Effector memory CD4-positive, alpha-beta T cell (primary cell): ENCODE measurements at regions not wholly inside any gene's neighbourhood (a gene's known extent, or its start where the extent isn't known, plus 50 kb on each side); places are given as distances from the start of the nearest gene placed in this dataset.

Experiments used
- DNase-seq, 3 donors: peaks; one replicate each; pipeline ENCODE4 v3.0.0-alpha.2; 2020
- H3K27ac ChIP-seq: 2 replicates; pipeline ENCODE4 v1.7.0; 2013; ENCODE audit warnings: mild to moderate bottlenecking, low read length, moderate library complexity; ENCODE audit not compliant: insufficient read depth, poor library complexity, severe bottlenecking
- H3K27me3 ChIP-seq: replicated peaks from 2 replicates; pipeline ENCODE4 v1.7.0; 2013; ENCODE audit warnings: mild to moderate bottlenecking, low read length; ENCODE audit not compliant: insufficient read depth, control insufficient read depth, poor library complexity, severe bottlenecking
- H3K36me3 ChIP-seq: 2 replicates; pipeline ENCODE4 v1.7.0; 2013; ENCODE audit warnings: mild to moderate bottlenecking, low read length, moderate library complexity; ENCODE audit not compliant: control insufficient read depth, insufficient read depth
- H3K4me1 ChIP-seq: 2 replicates; pipeline ENCODE4 v1.7.0; 2013; ENCODE audit warnings: low read length, mild to moderate bottlenecking; ENCODE audit not compliant: control insufficient read depth, insufficient read depth, poor library complexity, severe bottlenecking
- H3K4me3 ChIP-seq: 2 replicates; pipeline ENCODE4 v1.7.0; 2013; ENCODE audit warnings: low read length, low read depth, mild to moderate bottlenecking; ENCODE audit not compliant: insufficient read depth, poor library complexity, severe bottlenecking
- H3K9me3 ChIP-seq: 2 replicates; pipeline ENCODE4 v1.7.0; 2013; ENCODE audit warnings: mild to moderate bottlenecking, low read length, moderate library complexity; ENCODE audit not compliant: control insufficient read depth

- DNase-seq: no peak
- H3K9me3 ChIP-seq: no peaks in the 10 kb centered on the region
- H3K4me3 ChIP-seq: no peak overlapping the region
These were observed 247.1 kb downstream of the RPS29 start for GRCh38 chr14:49339130-49339529.

DNA sequence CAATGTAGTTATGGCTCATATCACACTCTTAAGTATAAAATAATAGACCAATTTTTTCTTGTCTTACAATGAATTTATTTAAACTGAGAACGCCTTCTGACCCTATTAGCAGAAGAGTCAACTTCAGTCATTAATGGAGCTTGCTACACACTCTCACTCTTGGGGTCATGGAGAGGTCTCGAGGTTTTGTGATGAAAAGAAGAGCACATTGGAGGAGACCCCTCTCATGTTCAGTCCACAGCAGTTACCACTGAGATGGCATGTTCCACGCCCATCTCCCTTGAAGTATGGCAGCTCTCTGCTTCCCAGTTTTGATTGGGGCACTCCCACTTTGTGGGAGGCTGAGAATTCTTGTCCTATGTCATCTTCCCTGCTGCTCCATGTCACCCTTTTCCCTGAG is 266.4 kb downstream of the RPS29 start:
- Histone ChIP-seq H3K4me1 (no peaks in the 10 kb centered on the region), H3K36me3 (no peaks in the 10 kb centered on the region), H3K27ac (no peak overlapping the region), H3K4me3 (no peak overlapping the region), H3K9me3 (no peaks in the 10 kb centered on the region), H3K27me3 (no peaks in the 10 kb centered on the region)
- no peak for DNase-seq

More at GRCh38 chr14:49339130-49339529, 247.1 kb downstream of the RPS29 start:
- H3K27ac ChIP-seq: no peak overlapping the region
- H3K27me3 ChIP-seq: no peaks in the 10 kb centered on the region
- no peaks in the 10 kb centered on the region for H3K4me1 ChIP-seq
- no peaks in the 10 kb centered on the region for H3K36me3 ChIP-seq

DNA sequence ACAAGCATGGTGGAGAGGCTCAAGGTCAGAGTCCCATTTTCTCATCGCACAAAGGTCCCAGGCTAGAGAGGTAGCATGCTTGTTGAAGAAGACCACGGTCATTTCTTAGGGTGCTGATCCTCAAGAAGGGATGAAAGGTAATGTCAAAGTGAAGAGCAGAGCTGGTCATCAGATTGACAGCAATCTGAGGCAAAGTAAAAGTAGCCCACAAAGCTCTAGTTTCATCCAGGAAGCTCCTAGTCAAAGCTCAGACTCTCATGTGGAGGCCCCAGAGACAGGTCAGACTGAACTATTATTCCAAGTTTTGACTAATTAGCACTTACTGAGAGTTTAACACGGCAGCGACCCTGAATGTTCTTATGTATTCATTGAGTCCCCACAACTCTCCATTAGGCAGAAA is 270.6 kb downstream of the RPS29 start:
- DNase-seq: no peak
- Histone ChIP-seq H3K27ac (no peak overlapping the region), H3K27me3 (no peaks in the 10 kb centered on the region), H3K9me3 (no peaks in the 10 kb centered on the region), H3K36me3 (no peaks in the 10 kb centered on the region), H3K4me3 (no peak overlapping the region), H3K4me1 (no peaks in the 10 kb centered on the region)

GRCh38 chr14:49314737-49315136 is 271.4 kb downstream of the RPS29 start:
- Histone ChIP-seq H3K27ac (no peak overlapping the region), H3K27me3 (no peaks in the 10 kb centered on the region), H3K36me3 (no peaks in the 10 kb centered on the region), H3K9me3 (no peaks in the 10 kb centered on the region), H3K4me3 (no peak overlapping the region), H3K4me1 (no peaks in the 10 kb centered on the region)
- no peak for DNase-seq

DNA sequence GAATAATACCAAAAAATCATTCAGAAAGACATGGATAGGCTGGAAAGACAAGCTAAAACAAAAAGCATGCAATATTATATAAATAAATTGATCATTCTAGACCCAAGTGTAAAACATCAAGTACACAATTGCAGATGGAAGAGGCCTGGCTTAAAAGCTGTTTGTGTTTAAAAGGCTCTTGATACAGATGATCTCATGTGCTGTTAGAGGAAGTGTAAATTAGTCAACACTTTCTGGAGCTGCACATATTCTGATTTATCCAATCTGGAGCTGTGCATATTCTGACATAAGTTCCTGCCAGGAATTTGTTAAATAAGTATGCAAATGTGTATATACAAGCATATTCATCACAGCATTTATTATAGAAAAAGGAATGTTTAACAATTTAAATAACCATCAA is 273.1 kb downstream of the RPS29 start:
- Histone ChIP-seq H3K27me3 (no peaks in the 10 kb centered on the region), H3K36me3 (no peaks in the 10 kb centered on the region), H3K27ac (no peak overlapping the region), H3K4me3 (no peak overlapping the region), H3K9me3 (no peaks in the 10 kb centered on the region), H3K4me1 (no peaks in the 10 kb centered on the region)
- DNase-seq: no peak

- H3K36me3 ChIP-seq: no peaks in the 10 kb centered on the region
- H3K4me1 ChIP-seq: no peaks in the 10 kb centered on the region
- DNase-seq: no peak
- H3K4me3 ChIP-seq: no peak overlapping the region
- no peak overlapping the region for H3K27ac ChIP-seq
- H3K9me3 ChIP-seq: no peaks in the 10 kb centered on the region
- H3K27me3 ChIP-seq: no peaks in the 10 kb centered on the region
These were observed 275.9 kb downstream of the RPS29 start for GRCh38 chr14:49310298-49310697.

DNA sequence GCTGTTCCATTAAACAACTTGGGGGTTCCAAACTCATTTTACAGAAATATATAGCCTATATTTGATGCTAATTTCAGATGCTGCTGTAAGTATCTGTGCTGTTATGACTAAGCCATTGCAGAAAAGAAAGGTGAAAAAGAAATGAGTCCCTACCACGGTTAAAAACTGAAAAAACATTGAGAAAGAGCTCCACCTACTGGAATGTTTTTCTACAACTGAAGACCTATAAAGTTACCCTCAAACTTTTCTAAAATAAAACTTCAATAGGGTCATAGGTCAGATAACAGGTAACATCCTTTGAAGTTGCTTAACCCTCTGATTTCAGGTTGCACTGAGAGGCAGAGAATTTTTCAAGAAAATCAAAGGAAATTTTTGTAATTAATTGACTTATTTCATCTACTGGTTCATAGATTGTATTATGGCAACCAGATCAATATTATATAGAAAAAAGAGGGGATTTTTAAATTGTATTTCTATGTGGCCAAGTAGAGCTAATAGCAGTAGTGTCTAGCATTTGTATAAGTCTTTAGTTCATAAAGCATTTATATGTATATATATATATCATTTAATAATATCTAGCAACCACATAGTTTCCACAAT is 279.9 kb downstream of the RPS29 start:
- H3K4me3 ChIP-seq: no peak overlapping the region
- H3K9me3 ChIP-seq: no peaks in the 10 kb centered on the region
- no peaks in the 10 kb centered on the region for H3K36me3 ChIP-seq
- no peaks in the 10 kb centered on the region for H3K27me3 ChIP-seq
- H3K27ac ChIP-seq: no peak overlapping the region
- no peaks in the 10 kb centered on the region for H3K4me1 ChIP-seq
- no peak for DNase-seq

DNA sequence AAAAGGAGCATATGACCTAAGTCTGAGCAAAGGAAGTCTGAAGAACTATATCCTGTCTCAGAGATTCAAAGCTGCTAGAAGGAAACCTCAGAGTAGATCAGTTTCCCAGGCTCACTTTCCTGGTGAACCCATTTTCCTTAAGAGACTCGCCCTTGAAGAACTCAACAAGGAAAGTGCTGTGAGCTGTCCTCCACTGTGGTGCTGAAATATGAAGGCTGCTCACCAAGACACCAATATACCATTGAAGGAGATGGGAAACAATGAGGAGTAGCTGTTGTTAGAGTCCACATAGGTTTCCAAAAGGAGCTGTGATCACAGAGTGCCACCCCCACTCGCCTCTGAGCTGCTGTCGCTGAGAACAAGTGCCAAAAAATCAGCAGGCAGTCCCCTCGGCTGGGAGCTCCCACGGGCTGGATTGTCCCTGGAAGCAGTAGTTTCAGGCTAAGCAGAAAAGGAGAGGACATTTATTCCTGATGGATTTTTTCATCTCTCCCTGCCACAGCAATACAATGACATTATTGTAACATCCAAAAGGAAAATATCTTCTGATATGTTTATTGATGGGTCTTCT is 282.1 kb downstream of the RPS29 start:
- no peak for DNase-seq
- H3K27me3 ChIP-seq: no peaks in the 10 kb centered on the region
- no peak overlapping the region for H3K27ac ChIP-seq
- no peak overlapping the region for H3K4me3 ChIP-seq
- no peaks in the 10 kb centered on the region for H3K4me1 ChIP-seq
- no peaks in the 10 kb centered on the region for H3K9me3 ChIP-seq
- H3K36me3 ChIP-seq: no peaks in the 10 kb centered on the region

DNA sequence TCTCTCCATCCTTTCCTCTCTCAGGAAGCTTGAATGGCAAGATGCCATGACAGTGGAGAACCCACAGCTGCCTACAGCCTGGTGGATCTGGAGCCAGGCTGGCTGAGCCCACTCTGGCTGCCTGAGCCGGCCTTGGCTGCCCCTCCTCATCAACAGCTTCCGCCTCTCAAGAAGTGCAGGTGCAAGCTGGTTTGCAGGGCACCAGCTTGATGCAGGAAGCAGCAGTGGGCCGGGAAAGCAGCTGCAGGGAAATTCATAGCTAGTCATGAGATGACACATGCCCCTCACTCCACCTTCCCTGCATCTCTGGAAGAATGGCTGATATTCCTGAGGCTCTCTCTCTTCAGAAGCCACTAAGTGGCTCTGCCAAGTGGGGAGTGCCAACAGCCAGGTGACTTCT is 289.1 kb downstream of the RPS29 start:
- no peak for DNase-seq

GRCh38 chr14:49294621-49295148 is 291.5 kb downstream of the RPS29 start:
- Histone ChIP-seq H3K27ac (no peak overlapping the region), H3K4me3 (no peak overlapping the region), H3K9me3 (no peaks in the 10 kb centered on the region), H3K4me1 (no peaks in the 10 kb centered on the region), H3K27me3 (no peaks in the 10 kb centered on the region), H3K36me3 (no peaks in the 10 kb centered on the region)
- DNase-seq: no peak

More for the DNA sequence above, 289.1 kb downstream of the RPS29 start:
- Histone ChIP-seq H3K36me3 (no peaks in the 10 kb centered on the region), H3K27ac (no peak overlapping the region), H3K4me3 (no peak overlapping the region), H3K27me3 (no peaks in the 10 kb centered on the region), H3K4me1 (no peaks in the 10 kb centered on the region), H3K9me3 (no peaks in the 10 kb centered on the region)
